ENCODE measurements at regions not wholly inside any gene's neighbourhood (a gene's known extent, or its start where the extent isn't known, plus 50 kb on each side); places are given as distances from the start of the nearest gene placed in this dataset.

- TF ChIP-seq CTCF (IDR thresholded peaks at IDR 0.05; ENCODE audit: poor library complexity), result no peak
- no peak for TF ChIP-seq EZH2phosphoT487 (IDR thresholded peaks at IDR 0.05; ENCODE audit: low read depth, severe bottlenecking, unreplicated experiment)
- no peak for TF ChIP-seq EZH2 (IDR thresholded peaks at IDR 0.05; ENCODE audit: borderline replicate concordance)
Measured at GRCh38 chr13:78326633-78327032, 276.7 kb downstream of the POU4F1 start.

Measured in hepatocyte (in vitro differentiated cells).